COR-L47 (cell line): ENCODE measurements at regions not wholly inside any gene's neighbourhood (a gene's known extent, or its start where the extent isn't known, plus 50 kb on each side); places are given as distances from the start of the nearest gene placed in this dataset.
"Not testable (repeated sequence)": the region's sequence is repeated elsewhere in the genome, so short reads cannot be mapped to it uniquely, and the experiment has no call there.

Experiments used
- DNase-seq: peaks from one replicate; lab custom pipeline; 2025; lab: John Stamatoyannopoulos, UW

- not testable (repeated sequence) for DNase-seq
Observed at GRCh38 chr2:52006821-52007366, 975.0 kb upstream of the NRXN1 start.

- no peak for DNase-seq
Observed at GRCh38 chr2:52000151-52000855, 968.4 kb upstream of the NRXN1 start.

- no peak for DNase-seq
Observed at GRCh38 chr2:51998890-51999289, 967.0 kb upstream of the NRXN1 start.

- no peak for DNase-seq
Observed at GRCh38 chr2:51997571-51997970, 965.6 kb upstream of the NRXN1 start.

GRCh38 chr2:51995293-51995692 lies 963.4 kb upstream of the NRXN1 start:
- DNase-seq: no peak

GRCh38 chr2:51994123-51994763 lies 962.3 kb upstream of the NRXN1 start:
- DNase-seq: no peak

- DNase-seq: no peak
Observed at GRCh38 chr2:51990684-51991083, 958.8 kb upstream of the NRXN1 start.

GRCh38 chr2:51986101-51986500 lies 954.2 kb upstream of the NRXN1 start:
- DNase-seq: no peak

- no peak for DNase-seq
Observed at GRCh38 chr2:51981783-51982182, 949.9 kb upstream of the NRXN1 start.

GRCh38 chr2:51976623-51977022 lies 944.7 kb upstream of the NRXN1 start:
- DNase-seq: no peak

GRCh38 chr2:51971136-51971535 lies 939.2 kb upstream of the NRXN1 start:
- DNase-seq: no peak

- DNase-seq: no peak
Observed at GRCh38 chr2:51969347-51969746, 937.4 kb upstream of the NRXN1 start.

- DNase-seq: no peak
Observed at GRCh38 chr2:51960841-51961335, 929.0 kb upstream of the NRXN1 start.

GRCh38 chr2:51960281-51960680 lies 928.3 kb upstream of the NRXN1 start:
- no peak for DNase-seq

GRCh38 chr2:51959696-51960095 lies 927.8 kb upstream of the NRXN1 start:
- no peak for DNase-seq

- no peak for DNase-seq
Observed at GRCh38 chr2:51953931-51954330, 922.0 kb upstream of the NRXN1 start.

- no peak for DNase-seq
Observed at GRCh38 chr2:51921076-51921475, 889.1 kb upstream of the NRXN1 start.

GRCh38 chr2:51920509-51920908 lies 888.6 kb upstream of the NRXN1 start:
- no peak for DNase-seq

GRCh38 chr2:51919395-51919794 lies 887.5 kb upstream of the NRXN1 start:
- no peak for DNase-seq

- no peak for DNase-seq
Observed at GRCh38 chr2:51918113-51918512, 886.2 kb upstream of the NRXN1 start.

GRCh38 chr2:51903728-51904127 lies 871.8 kb upstream of the NRXN1 start:
- DNase-seq: no peak

- DNase-seq: no peak
Observed at GRCh38 chr2:51899643-51900042, 867.7 kb upstream of the NRXN1 start.

- not testable (repeated sequence) for DNase-seq
Observed at GRCh38 chr2:51894584-51894983, 862.7 kb upstream of the NRXN1 start.
